Cerebellar cortex (tissue), 1 donor: ENCODE measurements at regions not wholly inside any gene's neighbourhood (a gene's known extent, or its start where the extent isn't known, plus 50 kb on each side); places are given as distances from the start of the nearest gene placed in this dataset.

Experiments used
- DNase-seq: peaks from one replicate; pipeline ENCODE4 v3.0.0-alpha.2; 2015; ENCODE audit warnings: low spot score

- no peak for DNase-seq
Measured at GRCh38 chr5:167861928-167862426, 429.5 kb upstream of the WWC1 start.

GRCh38 chr5:167863883-167864282 lies 427.6 kb upstream of the WWC1 start:
- no peak for DNase-seq

- no peak for DNase-seq
Measured at GRCh38 chr5:167864801-167865200, 426.6 kb upstream of the WWC1 start.

DNA sequence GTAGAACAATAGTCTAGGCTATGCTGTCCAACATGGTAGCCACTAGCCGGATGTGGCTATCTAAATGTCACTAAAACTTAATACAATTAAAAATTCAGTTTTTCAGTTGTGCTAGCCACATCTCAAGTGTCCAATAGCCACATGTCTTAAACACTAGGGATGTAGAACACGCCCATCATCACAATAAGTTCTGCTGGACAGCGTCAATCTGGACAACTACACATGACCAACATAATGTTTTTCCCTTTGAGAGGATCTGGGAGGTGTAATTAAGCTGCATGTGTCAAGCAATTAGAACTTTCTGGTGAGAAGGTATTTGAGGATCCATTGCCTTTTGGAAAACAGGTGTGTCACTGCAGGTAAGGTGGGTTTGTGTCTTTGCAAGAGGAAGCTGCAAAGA lies 424.6 kb upstream of the WWC1 start:
- DNase-seq = no peak

- DNase-seq = no peak
Measured at GRCh38 chr5:167867281-167867680, 424.2 kb upstream of the WWC1 start.

DNA sequence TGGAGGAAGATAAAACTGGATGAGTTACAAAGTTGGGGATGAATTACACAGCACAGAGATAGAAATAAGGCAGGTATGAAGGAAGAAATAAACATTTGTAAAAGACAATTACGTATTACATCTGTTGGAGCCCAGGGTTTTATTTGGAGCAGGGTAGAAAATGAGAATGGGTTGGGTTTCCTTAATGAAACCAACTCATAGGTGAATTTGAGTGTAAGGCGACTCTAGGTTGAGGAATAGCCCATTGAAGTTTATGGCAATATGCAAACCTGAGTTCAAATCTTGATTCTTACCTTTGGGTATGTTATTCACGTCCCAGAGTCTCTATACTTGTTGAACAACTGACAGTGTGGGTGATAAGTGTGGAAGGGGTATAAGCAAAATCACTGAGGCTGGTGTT lies 422.3 kb upstream of the WWC1 start:
- no peak for DNase-seq

- no peak for DNase-seq
Measured at GRCh38 chr5:167870055-167870454, 421.4 kb upstream of the WWC1 start.

GRCh38 chr5:167871091-167871490 lies 420.4 kb upstream of the WWC1 start:
- DNase-seq = no peak

DNA sequence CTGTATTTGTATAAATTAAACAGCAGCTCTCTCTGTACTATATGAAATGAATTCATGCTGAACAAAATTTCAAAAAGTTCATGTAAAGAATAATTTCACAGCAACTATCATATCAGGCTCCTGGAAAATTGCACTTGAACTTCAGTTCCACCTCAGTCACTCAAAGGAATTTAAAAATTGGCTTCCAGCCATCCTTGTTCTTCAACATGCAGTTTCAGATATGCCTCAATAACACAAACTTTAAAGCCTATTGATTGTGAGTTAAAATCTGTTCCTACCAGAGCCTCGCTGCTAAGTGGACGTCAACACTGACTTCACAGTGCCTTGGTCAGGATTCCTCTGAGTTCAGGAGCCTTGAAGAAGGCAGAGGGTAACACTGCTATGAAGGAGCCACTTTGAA lies 418.7 kb upstream of the WWC1 start:
- no peak for DNase-seq

GRCh38 chr5:167877114-167877722 lies 414.2 kb upstream of the WWC1 start:
- DNase-seq = no peak

DNA sequence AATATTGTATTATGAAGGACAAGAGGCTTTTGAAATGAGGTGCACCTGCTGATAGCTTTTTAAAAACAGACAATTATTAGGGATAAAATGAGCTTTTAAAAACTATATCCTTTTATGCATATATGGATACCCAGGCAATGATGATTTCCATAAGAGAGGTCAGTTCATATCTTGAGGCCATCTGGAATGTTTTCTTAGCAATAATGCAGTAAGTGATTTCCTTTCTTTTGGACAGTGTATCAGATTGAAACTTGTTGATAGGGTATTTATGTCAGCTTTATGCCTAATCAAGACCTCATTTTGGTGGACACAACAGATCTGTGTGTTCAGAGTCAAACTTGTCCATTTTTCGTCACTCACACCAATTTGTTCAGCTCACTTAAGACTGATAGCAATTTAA lies 413.5 kb upstream of the WWC1 start:
- DNase-seq = no peak

- no peak for DNase-seq
Measured at GRCh38 chr5:167880420-167880819, 411.0 kb upstream of the WWC1 start.

DNA sequence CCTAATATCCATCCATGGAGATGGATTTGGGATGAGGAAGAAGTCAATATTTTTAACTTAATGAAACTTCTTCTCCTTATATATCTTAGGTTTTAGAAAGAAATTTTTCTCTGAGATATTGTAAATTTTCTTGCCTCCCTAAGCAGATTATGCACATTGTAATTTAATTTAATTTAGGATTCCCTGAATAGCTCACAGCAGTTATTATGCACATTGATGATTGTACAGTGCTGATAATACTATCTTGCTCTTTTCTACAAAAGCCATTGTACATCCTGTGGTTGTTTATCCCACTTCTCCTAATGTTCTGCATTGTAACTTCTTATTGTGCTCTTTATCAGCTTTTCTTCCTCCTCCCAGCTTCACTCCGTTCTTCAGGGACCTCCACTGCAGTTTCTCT lies 410.4 kb upstream of the WWC1 start:
- no peak for DNase-seq

DNA sequence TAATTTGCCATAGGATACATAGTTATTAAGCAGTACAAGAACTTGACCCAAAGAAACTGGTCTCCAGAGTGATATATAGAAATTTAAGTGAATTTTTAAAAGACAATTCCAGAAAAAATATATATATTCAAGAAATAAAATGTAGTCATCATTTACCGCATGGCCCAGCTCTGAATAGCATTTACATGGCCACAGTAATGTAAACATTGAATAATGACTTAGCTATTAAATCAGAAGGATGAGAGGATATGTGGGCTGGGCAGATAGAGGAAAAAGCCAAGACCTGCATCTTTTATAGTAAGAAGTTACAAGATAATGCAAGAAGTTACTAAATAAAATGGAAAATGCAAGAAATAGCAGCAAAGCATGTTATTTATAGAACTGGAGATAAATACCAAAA lies 405.2 kb upstream of the WWC1 start:
- DNase-seq = no peak

GRCh38 chr5:167888393-167888792 lies 403.1 kb upstream of the WWC1 start:
- DNase-seq = no peak

DNA sequence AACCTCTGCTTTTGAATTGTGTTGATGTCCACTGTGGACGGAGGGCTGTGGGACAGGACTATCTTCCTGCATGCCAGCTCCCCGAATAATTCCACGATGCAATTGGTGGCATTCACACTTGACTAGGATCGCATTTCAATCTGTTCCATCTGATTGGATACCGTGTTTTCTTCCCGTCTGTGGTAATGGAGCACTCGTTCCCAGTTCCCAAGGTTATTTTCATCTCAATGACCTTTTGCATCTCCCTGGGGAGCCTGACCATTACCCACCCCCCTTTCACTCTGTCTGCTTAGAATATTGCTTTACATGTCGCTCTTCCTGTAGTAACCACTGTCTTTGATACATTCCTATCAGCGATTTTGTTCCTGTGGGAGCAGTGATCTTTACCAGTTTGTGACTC lies 402.2 kb upstream of the WWC1 start:
- no peak for DNase-seq

GRCh38 chr5:167892352-167893115 lies 398.9 kb upstream of the WWC1 start:
- DNase-seq = no peak

GRCh38 chr5:167893271-167893670 lies 398.2 kb upstream of the WWC1 start:
- DNase-seq = no peak

DNA sequence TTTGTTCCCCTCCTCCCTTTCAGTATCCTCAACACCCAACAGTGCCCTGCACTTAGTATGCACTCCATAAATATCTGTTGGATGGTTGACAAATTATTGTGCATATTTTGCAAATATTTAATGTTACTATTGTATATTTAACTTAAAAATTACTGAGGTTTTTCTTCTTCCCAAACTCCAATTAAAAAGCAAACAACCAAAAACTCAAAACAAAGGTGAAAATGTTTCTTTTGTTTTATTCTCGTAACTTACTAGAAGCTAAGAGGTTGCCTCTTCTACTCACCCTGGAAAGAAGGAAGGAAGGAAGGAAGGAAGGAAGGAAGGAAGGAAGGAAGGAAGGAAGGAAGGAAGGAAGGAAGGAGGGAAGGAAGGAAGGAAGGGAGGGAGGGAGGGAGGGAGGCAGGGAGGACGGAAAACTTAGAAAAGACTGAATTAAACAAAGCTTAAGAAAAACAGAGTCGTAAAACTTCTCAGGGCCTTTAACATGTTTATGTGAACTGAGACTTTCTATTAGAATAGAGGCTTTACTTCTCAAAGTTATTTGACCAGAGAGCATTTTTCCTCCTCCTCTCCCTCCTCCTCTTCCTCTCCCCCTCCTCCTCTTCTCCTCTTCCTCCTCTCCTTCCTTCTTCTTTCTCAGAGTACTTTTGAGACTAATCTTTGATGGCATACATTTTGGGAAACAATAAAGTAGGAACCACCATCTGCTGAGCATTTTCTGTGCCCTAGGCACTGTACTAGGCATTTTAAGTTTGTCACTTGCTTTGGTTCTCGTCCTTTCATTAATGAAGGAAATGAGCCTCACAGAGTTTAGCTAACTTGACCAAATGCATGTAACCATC lies 396.6 kb upstream of the WWC1 start:
- DNase-seq = no peak

DNA sequence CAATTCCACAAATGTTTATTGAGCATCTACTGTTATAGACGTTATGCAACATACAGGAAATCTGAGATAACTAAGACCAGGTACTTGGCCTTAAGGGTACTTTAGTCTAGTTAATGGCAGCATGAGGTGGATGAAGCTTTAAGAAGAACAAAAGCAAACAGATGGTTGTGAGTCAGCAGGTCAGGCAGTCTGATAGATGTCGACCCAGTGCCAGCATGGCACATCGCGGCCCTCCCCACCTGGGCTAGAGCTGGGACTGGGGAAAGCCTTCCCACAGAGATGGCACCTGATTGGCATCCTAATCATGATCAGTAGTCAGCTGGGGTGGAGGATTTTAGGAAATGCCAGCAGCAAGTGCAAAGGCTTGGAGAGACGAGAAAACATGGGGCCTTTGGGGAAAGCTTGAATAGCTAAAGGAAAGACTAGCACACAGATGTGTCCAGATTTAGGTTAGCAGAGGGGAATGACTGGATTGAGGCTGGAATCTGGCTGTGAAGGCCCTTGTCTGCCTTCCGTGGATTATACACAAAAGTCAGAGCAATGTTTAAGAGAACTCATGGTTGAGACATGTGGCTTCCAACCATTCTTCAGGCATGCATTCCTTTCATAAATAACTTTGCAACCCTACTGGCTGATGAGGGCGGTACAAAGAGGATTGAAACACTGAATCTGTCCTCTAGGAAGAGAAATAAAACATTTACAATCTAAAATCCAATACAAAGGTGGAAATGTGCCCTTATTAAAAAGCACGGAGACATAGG lies 395.4 kb upstream of the WWC1 start:
- no peak for DNase-seq

GRCh38 chr5:167896814-167897213 lies 394.6 kb upstream of the WWC1 start:
- no peak for DNase-seq

DNA sequence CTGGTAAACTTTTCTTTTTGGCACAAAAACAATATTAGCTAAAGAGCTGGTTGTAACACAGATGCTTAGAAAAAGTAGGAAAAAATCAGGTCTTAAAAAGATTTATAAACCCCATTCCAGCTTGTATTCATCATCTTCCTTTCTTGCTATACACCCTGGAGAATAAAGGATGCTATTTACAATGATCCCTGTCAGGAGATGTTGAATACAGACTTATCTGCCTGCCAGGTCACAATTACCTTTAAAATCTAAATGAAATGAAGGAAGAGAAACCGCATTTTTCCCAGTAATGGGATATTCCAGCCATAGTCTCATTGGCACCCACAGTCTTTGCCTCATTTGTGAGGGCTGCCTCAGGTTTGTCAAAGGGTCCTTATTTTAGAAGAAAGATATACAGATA lies 394.1 kb upstream of the WWC1 start:
- DNase-seq = no peak
